ENCODE measurements at regions not wholly inside any gene's neighbourhood (a gene's known extent, or its start where the extent isn't known, plus 50 kb on each side); places are given as distances from the start of the nearest gene placed in this dataset.

- TF ChIP-seq TAF1 (IDR thresholded peaks at IDR 0.05; ENCODE audit: borderline replicate concordance, insufficient read depth, low read length) (no peak), FOXP2 (optimal IDR thresholded peaks at IDR 0.05; ENCODE audit: borderline replicate concordance, extremely low read depth, extremely low read length, insufficient read depth) (no peak), SIN3A (IDR thresholded peaks at IDR 0.05; ENCODE audit: borderline replicate concordance, insufficient read depth, low read length) (no peak), POLR2AphosphoS5 (IDR thresholded peaks at IDR 0.05; ENCODE audit: low read depth, low read length) (no peak)
- TF ChIP-seq, protein P1, sequence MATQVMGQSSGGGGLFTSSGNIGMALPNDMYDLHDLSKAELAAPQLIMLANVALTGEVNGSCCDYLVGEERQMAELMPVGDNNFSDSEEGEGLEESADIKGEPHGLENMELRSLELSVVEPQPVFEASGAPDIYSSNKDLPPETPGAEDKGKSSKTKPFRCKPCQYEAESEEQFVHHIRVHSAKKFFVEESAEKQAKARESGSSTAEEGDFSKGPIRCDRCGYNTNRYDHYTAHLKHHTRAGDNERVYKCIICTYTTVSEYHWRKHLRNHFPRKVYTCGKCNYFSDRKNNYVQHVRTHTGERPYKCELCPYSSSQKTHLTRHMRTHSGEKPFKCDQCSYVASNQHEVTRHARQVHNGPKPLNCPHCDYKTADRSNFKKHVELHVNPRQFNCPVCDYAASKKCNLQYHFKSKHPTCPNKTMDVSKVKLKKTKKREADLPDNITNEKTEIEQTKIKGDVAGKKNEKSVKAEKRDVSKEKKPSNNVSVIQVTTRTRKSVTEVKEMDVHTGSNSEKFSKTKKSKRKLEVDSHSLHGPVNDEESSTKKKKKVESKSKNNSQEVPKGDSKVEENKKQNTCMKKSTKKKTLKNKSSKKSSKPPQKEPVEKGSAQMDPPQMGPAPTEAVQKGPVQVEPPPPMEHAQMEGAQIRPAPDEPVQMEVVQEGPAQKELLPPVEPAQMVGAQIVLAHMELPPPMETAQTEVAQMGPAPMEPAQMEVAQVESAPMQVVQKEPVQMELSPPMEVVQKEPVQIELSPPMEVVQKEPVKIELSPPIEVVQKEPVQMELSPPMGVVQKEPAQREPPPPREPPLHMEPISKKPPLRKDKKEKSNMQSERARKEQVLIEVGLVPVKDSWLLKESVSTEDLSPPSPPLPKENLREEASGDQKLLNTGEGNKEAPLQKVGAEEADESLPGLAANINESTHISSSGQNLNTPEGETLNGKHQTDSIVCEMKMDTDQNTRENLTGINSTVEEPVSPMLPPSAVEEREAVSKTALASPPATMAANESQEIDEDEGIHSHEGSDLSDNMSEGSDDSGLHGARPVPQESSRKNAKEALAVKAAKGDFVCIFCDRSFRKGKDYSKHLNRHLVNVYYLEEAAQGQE (IDR thresholded peaks at IDR 0.05; ENCODE audit: insufficient read depth in 1 of 2, low read depth in 2 of 2, low read length in 2 of 2): no peak
Observed at GRCh38 chr18:24825397-24825796, 365.0 kb downstream of the HRH4 start.

GRCh38 chr18:24826605-24827004, 366.2 kb downstream of the HRH4 start:
- TF ChIP-seq FOXP2 (optimal IDR thresholded peaks at IDR 0.05; ENCODE audit: borderline replicate concordance, extremely low read depth, extremely low read length, insufficient read depth) (no peak), POLR2AphosphoS5 (IDR thresholded peaks at IDR 0.05; ENCODE audit: low read depth, low read length) (no peak), SIN3A (IDR thresholded peaks at IDR 0.05; ENCODE audit: borderline replicate concordance, insufficient read depth, low read length) (no peak), TAF1 (IDR thresholded peaks at IDR 0.05; ENCODE audit: borderline replicate concordance, insufficient read depth, low read length) (no peak)
- TF ChIP-seq, protein P1 (IDR thresholded peaks at IDR 0.05; ENCODE audit: insufficient read depth in 1 of 2, low read depth in 2 of 2, low read length in 2 of 2): no peak

- TF ChIP-seq FOXP2 (optimal IDR thresholded peaks at IDR 0.05; ENCODE audit: borderline replicate concordance, extremely low read depth, extremely low read length, insufficient read depth): no peak
- TF ChIP-seq SIN3A (IDR thresholded peaks at IDR 0.05; ENCODE audit: borderline replicate concordance, insufficient read depth, low read length): no peak
- TF ChIP-seq POLR2AphosphoS5 (IDR thresholded peaks at IDR 0.05; ENCODE audit: low read depth, low read length): no peak
- no peak for TF ChIP-seq TAF1 (IDR thresholded peaks at IDR 0.05; ENCODE audit: borderline replicate concordance, insufficient read depth, low read length)
- TF ChIP-seq, protein P1 (IDR thresholded peaks at IDR 0.05; ENCODE audit: insufficient read depth in 1 of 2, low read depth in 2 of 2, low read length in 2 of 2): no peak
Observed at GRCh38 chr18:24827501-24827900, 367.1 kb downstream of the HRH4 start.

- TF ChIP-seq, protein P1 (IDR thresholded peaks at IDR 0.05; ENCODE audit: insufficient read depth in 1 of 2, low read depth in 2 of 2, low read length in 2 of 2): no peak
- TF ChIP-seq FOXP2 (optimal IDR thresholded peaks at IDR 0.05; ENCODE audit: borderline replicate concordance, extremely low read depth, extremely low read length, insufficient read depth) (no peak), TAF1 (IDR thresholded peaks at IDR 0.05; ENCODE audit: borderline replicate concordance, insufficient read depth, low read length) (no peak), SIN3A (IDR thresholded peaks at IDR 0.05; ENCODE audit: borderline replicate concordance, insufficient read depth, low read length) (no peak), POLR2AphosphoS5 (IDR thresholded peaks at IDR 0.05; ENCODE audit: low read depth, low read length) (no peak)
Observed at GRCh38 chr18:24831081-24831480, 370.6 kb downstream of the HRH4 start.
